H1 (cell line): ENCODE measurements at regions not wholly inside any gene's neighbourhood (a gene's known extent, or its start where the extent isn't known, plus 50 kb on each side); places are given as distances from the start of the nearest gene placed in this dataset.

Experiments
- CTCF ChIA-PET: fragments of 300-600 bp; sonication (Branson Sonifier 250); formaldehyde crosslinking; loops from one replicate; lab custom pipeline; 2021; ENCODE audit not compliant: partially characterized antibody; lab: Charles Lee
- POLR2A ChIA-PET: fragments of 300-600 bp; sonication (Branson Sonifier 250); formaldehyde crosslinking; loops from one replicate; lab custom pipeline; 2021; ENCODE audit warnings: inconsistent platforms; ENCODE audit not compliant: partially characterized antibody; lab: Charles Lee
- DNase-seq, 2 experiments: peaks; one replicate each; pipeline versions ENCODE4 v3.0.0 to v3.0.0-alpha.2; 2010 to 2022; ENCODE audit warnings: low spot score in 2 of 2, low read depth in 1 of 2, mixed read lengths in 1 of 2
- FAIRE-seq: peaks from 2 replicates; lab custom pipeline; 2011; peaks lifted over from hg19 to GRCh38; lab: Jason Lieb, UNC
- H2AFZ ChIP-seq: 2 replicates; pipeline ENCODE4 v1.8.1; 2012; ENCODE audit warnings: low read length, inconsistent platforms
- H2AK5ac ChIP-seq: 2 replicates; pipeline ENCODE4 v1.6.1; 2013; ENCODE audit warnings: low read depth, low read length
- H2BK120ac ChIP-seq: replicated peaks from 2 replicates; pipeline ENCODE3; 2013; ENCODE audit warnings: low read depth, low read length, inconsistent platforms
- H2BK12ac ChIP-seq: 2 replicates; pipeline ENCODE4 v1.6.1; 2013; ENCODE audit warnings: low read depth, low read length
- H2BK15ac ChIP-seq: 2 replicates; pipeline ENCODE4 v1.6.1; 2013; ENCODE audit warnings: low read length
- H2BK20ac ChIP-seq: 2 replicates; pipeline ENCODE4 v1.6.1; 2013; ENCODE audit warnings: low read length
- H2BK5ac ChIP-seq: 2 replicates; pipeline ENCODE4 v1.6.1; 2013; ENCODE audit warnings: low read depth, low read length
- H3K14ac ChIP-seq: 2 replicates; pipeline ENCODE4 v1.6.1; 2013; ENCODE audit warnings: inconsistent platforms; ENCODE audit not compliant: insufficient read length
- H3K18ac ChIP-seq: 2 replicates; pipeline ENCODE4 v1.6.1; 2013; ENCODE audit warnings: low read length; ENCODE audit errors: extremely low read depth
- H3K23ac ChIP-seq: 2 replicates; pipeline ENCODE4 v1.6.1; 2013; ENCODE audit warnings: inconsistent platforms; ENCODE audit not compliant: insufficient read length
- H3K23me2 ChIP-seq: 2 replicates; pipeline ENCODE4 v1.6.1; 2013; ENCODE audit warnings: low read depth, low read length
- H3K27ac ChIP-seq: 2 replicates; pipeline ENCODE4 v1.6.1; 2011; ENCODE audit warnings: low read depth, low read length, inconsistent platforms
- H3K27me3 ChIP-seq, 4 experiments: replicated peaks in 1 of 4; 1 replicate in 1 of 4; 2 replicates in 3 of 4; pipeline versions ENCODE4 v1.6.1 to v1.8.1; 2011 to 2013; ENCODE audit warnings: low read length in 3 of 4, mild to moderate bottlenecking in 3 of 4, inconsistent platforms in 2 of 4, mixed read lengths in 2 of 4, moderate library complexity in 1 of 4; ENCODE audit not compliant: control insufficient read depth in 3 of 4, insufficient read depth in 3 of 4; ENCODE audit errors: extremely low read depth in 1 of 4
- H3K36me3 ChIP-seq, 4 experiments: 2 replicates each; pipeline versions ENCODE4 v1.6.1 to v1.8.1; 2011 to 2013; ENCODE audit warnings: mild to moderate bottlenecking in 4 of 4, low read length in 3 of 4, moderate library complexity in 2 of 4, control low read depth in 1 of 4, inconsistent platforms in 1 of 4; ENCODE audit not compliant: insufficient read depth in 4 of 4, control insufficient read depth in 2 of 4
- H3K4ac ChIP-seq: replicated peaks from 2 replicates; pipeline ENCODE3; 2013; ENCODE audit warnings: low read length, low read depth, mixed read lengths, inconsistent platforms; ENCODE audit not compliant: insufficient read length
- H3K4me1 ChIP-seq, 4 experiments: replicated peaks in 1 of 4; 1 replicate in 1 of 4; 2 replicates in 3 of 4; pipeline versions ENCODE4 v1.6.1 to v1.8.1; 2011 to 2013; ENCODE audit warnings: low read length in 3 of 4, inconsistent platforms in 2 of 4, mixed read lengths in 1 of 4; ENCODE audit not compliant: insufficient read depth in 4 of 4, control insufficient read depth in 3 of 4
- H3K4me2 ChIP-seq, 2 experiments: 2 replicates each; pipeline versions ENCODE4 v1.6.1 to v1.8.1; 2011 to 2013; ENCODE audit warnings: low read depth in 2 of 2, low read length in 2 of 2, control low read depth in 1 of 2, inconsistent platforms in 1 of 2, mild to moderate bottlenecking in 1 of 2; ENCODE audit not compliant: insufficient read depth in 1 of 2
- H3K4me3 ChIP-seq, 4 experiments: fragments of 200-600, 300-600 bp in 1 of 4; sonication (generic), shearing (Covaris generic), sonication (Bioruptor Twin) in 1 of 4; 2 replicates each; pipeline versions ENCODE4 v1.5.1 to v1.8.1; 2011 to 2016; ENCODE audit warnings: low read length in 4 of 4, low read depth in 3 of 4, control low read depth in 2 of 4, inconsistent platforms in 2 of 4, mild to moderate bottlenecking in 2 of 4, mixed read lengths in 1 of 4, moderate library complexity in 1 of 4; ENCODE audit not compliant: insufficient read depth in 2 of 4; ENCODE audit errors: extremely low read depth in 1 of 4
- H3K56ac ChIP-seq: replicated peaks from 2 replicates; pipeline ENCODE3; 2013; ENCODE audit warnings: low read depth, mild to moderate bottlenecking, mixed read lengths, low read length, inconsistent platforms; ENCODE audit not compliant: insufficient read length
- H3K79me1 ChIP-seq: 2 replicates; pipeline ENCODE4 v1.6.1; 2013; ENCODE audit warnings: low read depth, low read length, control low read depth
- H3K79me2 ChIP-seq, 2 experiments: 2 replicates each; pipeline versions ENCODE4 v1.6.1 to v1.8.1; 2012 to 2013; ENCODE audit warnings: low read length in 2 of 2, mild to moderate bottlenecking in 2 of 2, inconsistent platforms in 1 of 2; ENCODE audit not compliant: insufficient read depth in 2 of 2, control insufficient read depth in 1 of 2
- H3K9ac ChIP-seq, 4 experiments: replicated peaks in 1 of 4; 1 replicate in 1 of 4; 2 replicates in 3 of 4; pipeline versions ENCODE4 v1.6.1 to v1.8.1; 2011 to 2013; ENCODE audit warnings: low read depth in 3 of 4, low read length in 3 of 4, control low read depth in 2 of 4, mild to moderate bottlenecking in 2 of 4, moderate library complexity in 2 of 4, inconsistent platforms in 1 of 4; ENCODE audit errors: extremely low read depth in 1 of 4
- H3K9me3 ChIP-seq, 2 experiments: 2 replicates each; pipeline versions ENCODE4 v1.6.1 to v1.8.1; 2012 to 2013; ENCODE audit warnings: mild to moderate bottlenecking in 2 of 2, moderate library complexity in 2 of 2, control low read depth in 1 of 2, inconsistent platforms in 1 of 2, low read depth in 1 of 2, low read length in 1 of 2, mixed read lengths in 1 of 2; ENCODE audit not compliant: insufficient read depth in 2 of 2
- H4K20me1 ChIP-seq, 2 experiments: replicated peaks in 1 of 2; 2 replicates each; pipeline versions ENCODE3 to v1.8.1; 2011 to 2013; ENCODE audit warnings: inconsistent platforms in 2 of 2, low read length in 2 of 2, mild to moderate bottlenecking in 1 of 2; ENCODE audit not compliant: insufficient read depth in 2 of 2, control insufficient read depth in 1 of 2
- H4K5ac ChIP-seq: 2 replicates; pipeline ENCODE4 v1.6.1; 2013; ENCODE audit warnings: low read length, low read depth, mixed read lengths, inconsistent platforms; ENCODE audit not compliant: insufficient read length
- H4K8ac ChIP-seq: 2 replicates; pipeline ENCODE4 v1.8.0; 2013; ENCODE audit warnings: mild to moderate bottlenecking, moderate library complexity, low read length, inconsistent platforms; ENCODE audit not compliant: insufficient read depth; ENCODE audit errors: extremely low read depth
- H4K91ac ChIP-seq: replicated peaks from 2 replicates; pipeline ENCODE3; 2013; ENCODE audit warnings: low read length, mixed read lengths, inconsistent platforms; ENCODE audit not compliant: insufficient read length
- EP300 ChIP-seq, 2 experiments: IDR thresholded peaks; 1 replicate in 1 of 2; 2 replicates in 1 of 2; pipeline ENCODE4 v1.6.1; 2011 to 2012; ENCODE audit warnings: low read depth in 2 of 2, low read length in 2 of 2, mild to moderate bottlenecking in 2 of 2, borderline replicate concordance in 1 of 2, inconsistent platforms in 1 of 2, moderate library complexity in 1 of 2
- EZH2 ChIP-seq: fragments of 200-600 bp; sonication (generic); IDR thresholded peaks from 2 replicates; pipeline ENCODE4 v1.7.1; 2012; ENCODE audit warnings: low read depth, mild to moderate bottlenecking, moderate library complexity, low read length, inconsistent platforms; ENCODE audit not compliant: severe bottlenecking
- KDM1A ChIP-seq: fragments of 200-600, 300-600 bp; sonication (generic); IDR thresholded peaks from 2 replicates; pipeline ENCODE4 v1.7.1; 2016; ENCODE audit warnings: mild to moderate bottlenecking, low read length, borderline replicate concordance
- KDM4A ChIP-seq: IDR thresholded peaks from one replicate; pipeline ENCODE4 v1.7.1; 2012; ENCODE audit warnings: low read depth, mild to moderate bottlenecking, moderate library complexity, low read length, inconsistent platforms; ENCODE audit not compliant: severe bottlenecking
- RBBP5 ChIP-seq: IDR thresholded peaks from 2 replicates; pipeline ENCODE4 v1.7.1; 2012; ENCODE audit warnings: low read depth, mild to moderate bottlenecking, inconsistent platforms, low read length, moderate library complexity, borderline replicate concordance
- SAP30 ChIP-seq: fragments of 300-600 bp; sonication (generic); IDR thresholded peaks from 2 replicates; pipeline ENCODE4 v1.7.1; 2012; ENCODE audit warnings: low read length, moderate library complexity, mild to moderate bottlenecking, inconsistent platforms; ENCODE audit not compliant: insufficient read depth, insufficient replicate concordance
- TAF7 ChIP-seq: optimal IDR thresholded peaks from 2 replicates; pipeline ENCODE3; 2011; ENCODE audit warnings: low read depth, mild to moderate bottlenecking, inconsistent platforms, low read length, moderate library complexity, borderline replicate concordance
- WGBS, 2 experiments: shearing (Covaris generic) in 1 of 2; methylation state at CpG; one replicate each; pipeline versions ENCODE4 v1.1.6 to v1.1.7; 2013 to 2015; ENCODE audit warnings: low lambda C conversion rate in 2 of 2, mixed read lengths in 2 of 2, inconsistent platforms in 1 of 2, low coverage in 1 of 2, missing lambda C conversion rate in 1 of 2; ENCODE audit not compliant: insufficient replicate concordance in 2 of 2, insufficient coverage in 1 of 2, insufficient read length in 1 of 2; ENCODE audit errors: extremely low coverage in 1 of 2, missing lambda C conversion rate in 1 of 2; 5-methylcytosine and 5-hydroxymethylcytosine counted together
- TF ChIP-seq, protein P1 (sequence below): IDR thresholded peaks from 2 replicates; pipeline ENCODE4 v1.6.1; 2012; ENCODE audit warnings: low read length, inconsistent platforms

DNA sequence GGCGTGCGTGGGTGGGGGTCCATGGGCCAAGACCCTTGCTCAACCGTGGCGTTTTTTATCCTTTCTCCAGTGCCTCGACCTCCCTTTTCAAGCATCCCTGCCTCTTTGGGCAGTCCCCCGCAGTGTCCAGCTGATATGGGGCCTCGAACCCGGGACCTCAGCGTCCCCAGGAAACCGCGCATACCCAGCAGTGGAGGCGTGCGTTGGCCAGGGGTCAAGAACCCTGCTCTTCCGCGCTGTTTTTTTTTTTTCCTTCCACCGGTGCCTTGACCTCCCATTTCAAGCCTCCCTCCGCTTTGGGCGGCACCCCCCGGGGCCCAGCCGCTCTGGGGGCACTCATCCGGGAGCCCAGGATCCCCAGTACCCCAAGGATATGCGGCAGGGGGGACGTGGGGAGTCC, 325.8 kb downstream of the ALG10 start:
- Histone ChIP-seq H2BK120ac (no peak overlapping the region), H3K27ac (no peak overlapping the region), H3K4me1 (no peaks in the 10 kb centered on the region), H3K14ac (no peak overlapping the region), H3K79me2 (no peaks in the 10 kb centered on the region), H4K5ac (no peak overlapping the region), H3K23ac (no peak overlapping the region), H3K4me2 (no peak overlapping the region), H2BK20ac (no peak overlapping the region), H3K56ac (no peak overlapping the region), H2BK15ac (no peak overlapping the region), H3K79me1 (no peaks in the 10 kb centered on the region), H3K9ac (no peak overlapping the region), H4K91ac (no peak overlapping the region), H3K4me3 (no peak overlapping the region), H3K23me2 (no peaks in the 10 kb centered on the region), H2BK12ac (no peak overlapping the region), H3K18ac (no peak overlapping the region), H3K36me3 (no peaks in the 10 kb centered on the region), H4K8ac (no peak overlapping the region), H4K20me1 (no peaks in the 10 kb centered on the region), H3K27me3 (no peaks in the 10 kb centered on the region), H2AK5ac (no peak overlapping the region), H2BK5ac (no peak overlapping the region), H3K4ac (no peak overlapping the region), H2AFZ (no peak overlapping the region), H3K9me3 (peaks cover 39 to 100% of the 10 kb centered on the region in 2 experiments; a peak in 3 of 4 replicates)
- WGBS, 2 experiments: 93% methylated on average over 18 of the region's 23 CpGs; no CpG with 5 or more reads in 1 of the 2 experiments
- DNase-seq (no peak), FAIRE-seq (no peak)
- CTCF ChIA-PET: no interaction called here
- POLR2A ChIA-PET: no interaction called here
- no peak for TF ChIP-seq TAF7
- TF ChIP-seq SAP30: no peak
- TF ChIP-seq KDM4A: no peak
- TF ChIP-seq, protein P1, sequence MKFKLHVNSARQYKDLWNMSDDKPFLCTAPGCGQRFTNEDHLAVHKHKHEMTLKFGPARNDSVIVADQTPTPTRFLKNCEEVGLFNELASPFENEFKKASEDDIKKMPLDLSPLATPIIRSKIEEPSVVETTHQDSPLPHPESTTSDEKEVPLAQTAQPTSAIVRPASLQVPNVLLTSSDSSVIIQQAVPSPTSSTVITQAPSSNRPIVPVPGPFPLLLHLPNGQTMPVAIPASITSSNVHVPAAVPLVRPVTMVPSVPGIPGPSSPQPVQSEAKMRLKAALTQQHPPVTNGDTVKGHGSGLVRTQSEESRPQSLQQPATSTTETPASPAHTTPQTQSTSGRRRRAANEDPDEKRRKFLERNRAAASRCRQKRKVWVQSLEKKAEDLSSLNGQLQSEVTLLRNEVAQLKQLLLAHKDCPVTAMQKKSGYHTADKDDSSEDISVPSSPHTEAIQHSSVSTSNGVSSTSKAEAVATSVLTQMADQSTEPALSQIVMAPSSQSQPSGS: no peak
- no peak for TF ChIP-seq RBBP5
- no peak for TF ChIP-seq EP300 (IDR thresholded peaks at IDR 0.05; ENCODE audit: borderline replicate concordance in 1 of 2, low read depth in 2 of 2, low read length in 2 of 2)
- TF ChIP-seq EZH2: no peak
- no peak for TF ChIP-seq KDM1A
